ENCODE measurements at regions not wholly inside any gene's neighbourhood (a gene's known extent, or its start where the extent isn't known, plus 50 kb on each side); places are given as distances from the start of the nearest gene placed in this dataset.

DNA sequence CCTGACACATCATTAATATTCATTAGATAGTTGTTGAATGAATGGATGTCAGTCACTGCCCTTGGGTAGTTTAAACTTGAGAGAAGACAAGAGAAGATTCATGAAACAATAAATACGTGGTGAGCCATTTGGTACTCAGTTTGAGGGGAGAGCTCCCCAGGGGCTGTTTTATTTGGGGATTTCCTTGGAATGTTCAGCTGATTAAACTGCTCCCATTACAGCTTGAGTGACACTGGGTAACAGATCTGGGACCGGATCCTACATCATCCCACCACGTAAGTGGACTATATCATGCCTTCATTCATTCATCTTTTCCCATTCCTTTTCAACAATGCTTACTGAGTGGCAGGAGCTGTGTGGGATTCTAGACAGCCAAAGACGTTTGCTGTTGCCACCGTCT, 162.0 kb downstream of the FAT3 start:
- ChIA-PET POLR2A (no interaction called here), CTCF (interaction anchor here (1.2 kb wide), 1 partner anchor 10 kb away, joined by 3 read pairs; no protein-coding TSS in a partner anchor)
- no peak overlapping the region for H3K4me3 ChIP-seq (ENCODE audit: low read depth, low read length)
- no peak for DNase-seq (ENCODE audit: low read depth, low spot score)
- TF ChIP-seq, protein P1, sequence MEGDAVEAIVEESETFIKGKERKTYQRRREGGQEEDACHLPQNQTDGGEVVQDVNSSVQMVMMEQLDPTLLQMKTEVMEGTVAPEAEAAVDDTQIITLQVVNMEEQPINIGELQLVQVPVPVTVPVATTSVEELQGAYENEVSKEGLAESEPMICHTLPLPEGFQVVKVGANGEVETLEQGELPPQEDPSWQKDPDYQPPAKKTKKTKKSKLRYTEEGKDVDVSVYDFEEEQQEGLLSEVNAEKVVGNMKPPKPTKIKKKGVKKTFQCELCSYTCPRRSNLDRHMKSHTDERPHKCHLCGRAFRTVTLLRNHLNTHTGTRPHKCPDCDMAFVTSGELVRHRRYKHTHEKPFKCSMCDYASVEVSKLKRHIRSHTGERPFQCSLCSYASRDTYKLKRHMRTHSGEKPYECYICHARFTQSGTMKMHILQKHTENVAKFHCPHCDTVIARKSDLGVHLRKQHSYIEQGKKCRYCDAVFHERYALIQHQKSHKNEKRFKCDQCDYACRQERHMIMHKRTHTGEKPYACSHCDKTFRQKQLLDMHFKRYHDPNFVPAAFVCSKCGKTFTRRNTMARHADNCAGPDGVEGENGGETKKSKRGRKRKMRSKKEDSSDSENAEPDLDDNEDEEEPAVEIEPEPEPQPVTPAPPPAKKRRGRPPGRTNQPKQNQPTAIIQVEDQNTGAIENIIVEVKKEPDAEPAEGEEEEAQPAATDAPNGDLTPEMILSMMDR (IDR thresholded peaks at IDR 0.05; ENCODE audit: insufficient read depth, low read length, missing control alignments) = no peak

DNA sequence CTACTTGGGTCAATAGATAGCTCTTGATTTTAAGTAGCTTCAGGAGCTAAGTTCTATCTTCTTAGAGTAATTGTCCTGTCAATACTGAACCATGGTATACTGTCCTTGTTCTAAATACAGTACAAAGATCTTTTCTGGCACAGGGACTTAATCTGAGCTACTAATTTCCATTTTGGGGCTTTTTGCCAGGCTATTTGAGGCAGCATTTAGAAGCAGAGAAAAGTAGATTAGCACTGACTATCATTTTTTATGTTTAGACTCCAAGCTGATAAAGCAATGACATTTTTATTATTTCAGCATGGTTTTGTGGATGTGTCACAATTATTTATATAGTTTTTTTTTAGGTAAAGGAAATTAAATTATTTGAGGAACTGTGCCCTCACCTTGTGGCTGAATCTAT, 163.2 kb downstream of the FAT3 start:
- H3K4me3 ChIP-seq (ENCODE audit: low read depth, low read length) = no peak overlapping the region
- DNase-seq (ENCODE audit: low read depth, low spot score) = no peak
- POLR2A ChIA-PET = no interaction called here
- CTCF ChIA-PET = interaction anchor here (1.1 to 1.7 kb wide), 5 partner anchors 9 to 161 kb away, joined by 3 to 5 read pairs (median 3); no protein-coding TSS in a partner anchor
- TF ChIP-seq, protein P1 (IDR thresholded peaks at IDR 0.05; ENCODE audit: insufficient read depth, low read length, missing control alignments) = no peak

DNA sequence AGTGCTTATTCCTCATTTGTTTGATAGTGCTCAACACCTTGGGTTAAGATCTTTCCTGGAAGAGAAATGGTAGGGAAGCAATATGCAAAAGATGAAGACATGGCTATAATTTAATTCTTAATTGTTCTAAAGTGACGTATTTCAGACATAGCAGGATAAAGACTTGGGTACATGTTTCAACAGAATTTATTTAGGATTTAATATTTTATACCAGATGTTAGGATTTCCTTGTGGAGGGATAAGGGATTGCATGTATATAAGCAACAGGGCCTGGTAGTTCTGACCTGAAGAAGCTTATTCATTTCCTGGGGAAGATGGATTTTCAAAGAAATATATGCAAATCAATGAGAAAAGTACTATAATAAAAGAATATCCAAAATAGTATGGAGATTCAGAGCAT, 163.8 kb downstream of the FAT3 start:
- H3K4me3 ChIP-seq (ENCODE audit: low read depth, low read length) = no peak overlapping the region
- ChIA-PET POLR2A (no interaction called here), CTCF (interaction anchor here (0.5 to 1.7 kb wide), 4 partner anchors 10 to 65 kb away, joined by 3 to 5 read pairs (median 4); no protein-coding TSS in a partner anchor)
- TF ChIP-seq, protein P1 (IDR thresholded peaks at IDR 0.05; ENCODE audit: insufficient read depth, low read length, missing control alignments) = no peak
- no peak for DNase-seq (ENCODE audit: low read depth, low spot score)

DNA sequence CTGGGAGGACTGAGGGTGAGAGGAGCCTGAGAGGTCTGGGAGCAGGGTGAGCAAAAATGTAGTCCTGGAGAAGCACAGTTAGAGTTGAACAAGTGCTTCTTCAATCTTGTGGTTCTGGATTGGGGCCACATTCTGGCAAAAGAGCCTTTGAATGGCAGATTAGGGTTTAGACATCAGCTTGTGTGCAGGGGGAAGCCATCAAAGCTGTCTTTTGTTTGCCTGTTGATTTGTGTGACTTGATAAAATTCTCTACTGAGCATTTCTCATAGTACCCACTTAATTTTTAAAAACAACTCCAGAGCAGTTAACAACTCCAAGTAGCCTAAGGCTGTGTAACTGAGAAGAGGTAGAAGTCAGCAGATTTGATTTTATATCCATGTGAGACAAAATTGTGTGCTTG, 166.2 kb downstream of the FAT3 start:
- TF ChIP-seq, protein P1 (IDR thresholded peaks at IDR 0.05; ENCODE audit: insufficient read depth, low read length, missing control alignments) = no peak
- ChIA-PET CTCF (interaction anchor here (1.3 to 1.4 kb wide), 2 partner anchors 50 to 179 kb away, joined by 3 read pairs; no protein-coding TSS in a partner anchor), POLR2A (no interaction called here)
- no peak for DNase-seq (ENCODE audit: low read depth, low spot score)
- no peak overlapping the region for H3K4me3 ChIP-seq (ENCODE audit: low read depth, low read length)

DNA sequence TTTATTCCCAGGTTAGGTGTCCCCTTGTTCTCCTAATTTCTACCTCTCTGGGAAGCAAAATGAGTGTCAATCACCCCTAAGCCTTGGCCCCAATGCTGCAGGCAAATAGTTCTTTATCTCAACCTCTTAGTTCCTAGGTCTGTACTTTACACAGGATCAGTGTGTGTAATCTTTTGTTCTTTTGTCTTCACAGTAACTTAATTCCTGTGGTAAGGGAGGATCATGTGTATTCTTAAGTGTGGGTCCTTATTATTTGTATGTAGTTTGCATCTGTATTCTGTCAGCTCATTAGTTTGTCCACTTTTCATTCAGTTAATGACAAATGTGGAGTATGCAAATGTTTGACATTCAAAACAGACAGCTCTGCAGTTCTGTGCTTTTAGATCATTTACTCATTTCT, 166.7 kb downstream of the FAT3 start:
- DNase-seq (ENCODE audit: low read depth, low spot score) = no peak
- TF ChIP-seq, protein P1 (IDR thresholded peaks at IDR 0.05; ENCODE audit: insufficient read depth, low read length, missing control alignments) = no peak
- H3K4me3 ChIP-seq (ENCODE audit: low read depth, low read length) = no peak overlapping the region
- ChIA-PET CTCF (interaction anchor here (0.6 to 1.4 kb wide), 3 partner anchors 51 to 180 kb away, joined by 3 to 4 read pairs (median 3); no protein-coding TSS in a partner anchor), POLR2A (no interaction called here)

DNA sequence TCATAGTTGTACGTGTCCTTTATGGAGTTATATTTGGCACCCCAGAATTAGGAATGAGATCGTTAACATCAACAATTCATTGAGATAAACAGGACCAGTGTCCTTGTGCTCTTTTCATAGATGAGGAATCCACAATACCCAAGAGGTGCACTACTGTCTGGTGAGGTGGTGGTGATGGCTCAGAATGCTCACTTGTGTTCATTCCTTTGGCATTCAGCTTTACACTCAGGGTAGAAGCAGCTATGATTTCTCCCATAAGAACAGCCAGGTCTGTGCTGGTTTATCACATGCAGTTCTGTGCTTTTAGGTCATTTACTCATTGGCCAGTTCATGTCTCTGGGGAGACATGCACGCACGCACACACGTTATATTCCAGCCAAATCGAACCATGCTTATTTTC, 167.2 kb downstream of the FAT3 start:
- H3K4me3 ChIP-seq (ENCODE audit: low read depth, low read length) = no peak overlapping the region
- CTCF ChIA-PET = interaction anchor here (0.6 to 1.3 kb wide), 2 partner anchors 61 to 180 kb away, joined by 3 to 4 read pairs; no protein-coding TSS in a partner anchor
- TF ChIP-seq, protein P1 (IDR thresholded peaks at IDR 0.05; ENCODE audit: insufficient read depth, low read length, missing control alignments) = no peak
- POLR2A ChIA-PET = no interaction called here
- no peak for DNase-seq (ENCODE audit: low read depth, low spot score)

Data from AG04449 (cell line).